H9 (cell line): ENCODE measurements at regions not wholly inside any gene's neighbourhood (a gene's known extent, or its start where the extent isn't known, plus 50 kb on each side); places are given as distances from the start of the nearest gene placed in this dataset.

Experiments used
- DNase-seq: peaks from one replicate; pipeline ENCODE4 v3.0.0-alpha.2; 2017
- H2AFZ ChIP-seq: one replicate; pipeline ENCODE4 v1.6.1; 2013; ENCODE audit warnings: mild to moderate bottlenecking, low read length, control low read depth, moderate library complexity
- H2AK5ac ChIP-seq: 2 replicates; pipeline ENCODE4 v1.6.1; 2013; ENCODE audit warnings: low read length, control low read depth, mixed read lengths; ENCODE audit not compliant: insufficient read length
- H2BK120ac ChIP-seq: one replicate; pipeline ENCODE4 v1.6.1; 2013; ENCODE audit warnings: low read depth, mild to moderate bottlenecking, low read length, control low read depth, inconsistent platforms; ENCODE audit not compliant: poor library complexity, severe bottlenecking
- H2BK12ac ChIP-seq: 2 replicates; pipeline ENCODE4 v1.6.1; 2013; ENCODE audit warnings: low read length, control low read depth, mixed read lengths, low read depth; ENCODE audit not compliant: insufficient read length
- H2BK15ac ChIP-seq: 2 replicates; pipeline ENCODE4 v1.6.1; 2013; ENCODE audit warnings: low read depth, low read length, control low read depth
- H2BK20ac ChIP-seq: one replicate; pipeline ENCODE4 v1.6.1; 2013; ENCODE audit warnings: low read depth, mild to moderate bottlenecking, low read length, control low read depth, inconsistent platforms; ENCODE audit not compliant: poor library complexity, severe bottlenecking
- H2BK5ac ChIP-seq: 2 replicates; pipeline ENCODE4 v1.6.1; 2013; ENCODE audit warnings: low read length, control low read depth, mixed read lengths; ENCODE audit not compliant: insufficient read length
- H3K14ac ChIP-seq: 2 replicates; pipeline ENCODE4 v1.6.1; 2013; ENCODE audit warnings: low read length, control low read depth; ENCODE audit not compliant: insufficient read depth
- H3K18ac ChIP-seq: 2 replicates; pipeline ENCODE4 v1.6.1; 2013; ENCODE audit warnings: low read depth, mild to moderate bottlenecking, mixed read lengths, low read length, control low read depth; ENCODE audit not compliant: insufficient read length
- H3K23ac ChIP-seq: 2 replicates; pipeline ENCODE4 v1.6.1; 2013; ENCODE audit warnings: low read length, control low read depth, mixed read lengths, low read depth; ENCODE audit not compliant: insufficient read length
- H3K23me2 ChIP-seq: 2 replicates; pipeline ENCODE4 v1.6.1; 2013; ENCODE audit warnings: low read depth, mild to moderate bottlenecking, mixed read lengths, low read length, control low read depth; ENCODE audit not compliant: insufficient read length, poor library complexity, severe bottlenecking
- H3K27ac ChIP-seq: 2 replicates; pipeline ENCODE4 v1.5.1; 2013; ENCODE audit warnings: low read length, control low read depth, mixed read lengths, low read depth; ENCODE audit not compliant: insufficient read length
- H3K27me3 ChIP-seq: 2 replicates; pipeline ENCODE4 v1.6.1; 2013; ENCODE audit warnings: low read length, control low read depth, inconsistent platforms; ENCODE audit not compliant: insufficient read depth
- H3K4ac ChIP-seq: 2 replicates; pipeline ENCODE4 v1.6.1; 2013; ENCODE audit warnings: low read depth, mild to moderate bottlenecking, control low read depth, inconsistent platforms, low read length, moderate library complexity
- H3K4me1 ChIP-seq: 2 replicates; pipeline ENCODE4 v1.6.1; 2013; ENCODE audit warnings: low read length, control low read depth, inconsistent platforms; ENCODE audit not compliant: insufficient read depth
- H3K4me2 ChIP-seq: 2 replicates; pipeline ENCODE4 v1.6.1; 2013; ENCODE audit warnings: low read length, control low read depth, mixed read lengths; ENCODE audit not compliant: insufficient read length, insufficient read depth
- H3K56ac ChIP-seq: 2 replicates; pipeline ENCODE4 v1.6.1; 2013; ENCODE audit warnings: low read depth, mild to moderate bottlenecking, mixed read lengths, low read length, control low read depth; ENCODE audit not compliant: insufficient read length
- H3K79me1 ChIP-seq: 2 replicates; pipeline ENCODE4 v1.6.1; 2013; ENCODE audit warnings: low read depth, mild to moderate bottlenecking, moderate library complexity, low read length, control low read depth, inconsistent platforms; ENCODE audit not compliant: insufficient read depth, poor library complexity, severe bottlenecking
- H3K79me2 ChIP-seq: 2 replicates; pipeline ENCODE4 v1.6.1; 2013; ENCODE audit warnings: low read length, control low read depth, inconsistent platforms; ENCODE audit not compliant: insufficient read depth
- H3K9ac ChIP-seq: 2 replicates; pipeline ENCODE4 v1.6.1; 2013; ENCODE audit warnings: low read length, control low read depth, mixed read lengths; ENCODE audit not compliant: insufficient read length; ENCODE audit errors: extremely low read depth
- H3K9me3 ChIP-seq: one replicate; pipeline ENCODE4 v1.6.1; 2013; ENCODE audit warnings: low read depth, low read length, inconsistent platforms; ENCODE audit not compliant: control insufficient read depth
- H3T11ph ChIP-seq: one replicate; pipeline ENCODE4 v1.6.1; 2013; ENCODE audit warnings: mild to moderate bottlenecking, low read length, control low read depth, inconsistent platforms
- H4K20me1 ChIP-seq: one replicate; pipeline ENCODE4 v1.6.1; 2013; ENCODE audit not compliant: control insufficient read depth, insufficient read length, insufficient read depth
- H4K5ac ChIP-seq: 2 replicates; pipeline ENCODE4 v1.6.1; 2013; ENCODE audit warnings: low read depth, mild to moderate bottlenecking, mixed read lengths, low read length, control low read depth; ENCODE audit not compliant: insufficient read length
- H4K8ac ChIP-seq: replicated peaks from 2 replicates; pipeline ENCODE4 v1.6.1; 2013; ENCODE audit warnings: low read length, control low read depth, mixed read lengths, low read depth; ENCODE audit not compliant: insufficient read length
- H4K91ac ChIP-seq: 2 replicates; pipeline ENCODE4 v1.6.1; 2013; ENCODE audit warnings: low read depth, mild to moderate bottlenecking, moderate library complexity, mixed read lengths, low read length, control low read depth; ENCODE audit not compliant: insufficient read length
- H3K27ac Mint-ChIP-seq, 3 experiments: 2 replicates in 2 of 3; 3 replicates in 1 of 3; pipeline ENCODE4 v1.8.0; 2020 to 2021; ENCODE audit warnings: mixed read lengths in 3 of 3, mild to moderate bottlenecking in 1 of 3, moderate library complexity in 1 of 3
- H3K27me3 Mint-ChIP-seq: 2 replicates; pipeline ENCODE4 v1.8.0; 2021; ENCODE audit warnings: low read depth, mild to moderate bottlenecking, moderate library complexity, mixed read lengths
- H3K36me3 Mint-ChIP-seq, 3 experiments: 2 replicates in 2 of 3; 3 replicates in 1 of 3; pipeline ENCODE4 v1.8.0; 2020 to 2021; ENCODE audit warnings: low read depth in 3 of 3, mixed read lengths in 3 of 3; ENCODE audit not compliant: insufficient read depth in 1 of 3
- H3K4me1 Mint-ChIP-seq, 2 experiments: 2 replicates each; pipeline ENCODE4 v1.8.0; 2020; ENCODE audit warnings: mixed read lengths in 2 of 2
- H3K4me3 Mint-ChIP-seq, 2 experiments: 2 replicates in 1 of 2; 3 replicates in 1 of 2; pipeline ENCODE4 v1.8.0; 2020 to 2021; ENCODE audit warnings: mild to moderate bottlenecking in 2 of 2, mixed read lengths in 2 of 2, moderate library complexity in 1 of 2
- H3K9me3 Mint-ChIP-seq, 2 experiments: 2 replicates in 1 of 2; 3 replicates in 1 of 2; pipeline ENCODE4 v1.8.0; 2020; ENCODE audit warnings: mild to moderate bottlenecking in 2 of 2, mixed read lengths in 2 of 2, moderate library complexity in 1 of 2
- WGBS: extraction: QIAGEN DNeasy Blood & Tissue Kit; methylation state at CpG from one replicate; pipeline ENCODE4 v1.1.7; 2013; ENCODE audit warnings: missing lambda C conversion rate, low lambda C conversion rate, mixed read lengths; ENCODE audit not compliant: insufficient read length; ENCODE audit errors: extremely low coverage; 5-methylcytosine and 5-hydroxymethylcytosine counted together
- TF ChIP-seq, protein P1 (sequence below): fragments of 200-600 bp; sonication (generic); conservative IDR thresholded peaks from 3 replicates; pipeline ENCODE4 v1.8.0; 2021; ENCODE audit warnings: antibody characterized with exemption, mild to moderate bottlenecking

DNA sequence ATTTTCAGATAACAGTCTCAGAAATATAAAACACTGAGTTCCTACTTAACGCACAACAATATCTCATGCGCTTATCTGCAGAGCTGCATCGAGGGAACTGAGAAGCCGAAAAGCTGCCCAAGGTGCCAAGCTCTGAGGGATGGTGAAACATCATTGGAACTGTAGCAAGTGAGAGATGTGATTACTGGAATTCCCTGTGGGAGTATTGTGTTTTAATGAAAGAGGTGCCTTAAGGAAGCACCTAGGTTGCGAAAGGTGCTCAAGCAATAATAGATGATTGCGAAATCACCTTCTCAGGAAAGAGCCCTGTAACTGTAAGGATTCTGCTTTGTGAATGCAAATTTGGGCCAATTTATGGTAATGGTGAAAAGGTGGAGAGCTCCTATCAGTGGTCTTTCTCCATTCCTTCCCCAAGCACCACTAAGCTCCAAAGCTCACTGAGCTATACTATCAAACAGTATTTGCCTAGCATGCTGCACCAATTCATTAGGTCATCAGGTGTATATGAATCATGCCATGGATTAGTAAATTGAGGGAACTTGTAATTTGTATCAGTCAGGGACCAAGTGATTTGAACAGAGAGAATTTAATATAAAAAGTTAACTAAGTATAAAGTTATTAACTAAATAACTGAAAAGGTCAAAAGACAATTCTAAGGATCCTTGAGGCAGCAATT, 59.0 kb upstream of the ATP8A1 start:
- whole genome bisulfite sequencing, result no CpG with 5 or more reads among the region's 6 CpGs
- Histone ChIP-seq H3K23ac (no peak overlapping the region), H3K23me2 (no peaks in the 10 kb centered on the region), H4K91ac (no peak overlapping the region), H3K14ac (no peak overlapping the region), H3K79me1 (no peaks in the 10 kb centered on the region), H3K27me3 (no peaks in the 10 kb centered on the region), H3K27ac (no peak overlapping the region), H3K9me3 (no peaks in the 10 kb centered on the region), H4K20me1 (no peaks in the 10 kb centered on the region), H3K56ac (no peak overlapping the region), H3T11ph (no peak overlapping the region), H3K9ac (no peak overlapping the region), H2BK5ac (no peak overlapping the region), H3K4ac (no peak overlapping the region), H2AFZ (no peak overlapping the region), H3K4me2 (no peak overlapping the region), H2BK20ac (no peak overlapping the region), H3K18ac (no peak overlapping the region), H3K79me2 (no peaks in the 10 kb centered on the region), H2AK5ac (no peak overlapping the region), H3K4me1 (no peaks in the 10 kb centered on the region; the same call in 1 of the 2 replicates), H4K5ac (no peak overlapping the region), H2BK120ac (no peak overlapping the region), H2BK15ac (no peak overlapping the region), H2BK12ac (no peak overlapping the region), H4K8ac (no peak overlapping the region)
- no peak overlapping the region for H3K4me3 Mint-ChIP-seq
- TF ChIP-seq, protein P1, sequence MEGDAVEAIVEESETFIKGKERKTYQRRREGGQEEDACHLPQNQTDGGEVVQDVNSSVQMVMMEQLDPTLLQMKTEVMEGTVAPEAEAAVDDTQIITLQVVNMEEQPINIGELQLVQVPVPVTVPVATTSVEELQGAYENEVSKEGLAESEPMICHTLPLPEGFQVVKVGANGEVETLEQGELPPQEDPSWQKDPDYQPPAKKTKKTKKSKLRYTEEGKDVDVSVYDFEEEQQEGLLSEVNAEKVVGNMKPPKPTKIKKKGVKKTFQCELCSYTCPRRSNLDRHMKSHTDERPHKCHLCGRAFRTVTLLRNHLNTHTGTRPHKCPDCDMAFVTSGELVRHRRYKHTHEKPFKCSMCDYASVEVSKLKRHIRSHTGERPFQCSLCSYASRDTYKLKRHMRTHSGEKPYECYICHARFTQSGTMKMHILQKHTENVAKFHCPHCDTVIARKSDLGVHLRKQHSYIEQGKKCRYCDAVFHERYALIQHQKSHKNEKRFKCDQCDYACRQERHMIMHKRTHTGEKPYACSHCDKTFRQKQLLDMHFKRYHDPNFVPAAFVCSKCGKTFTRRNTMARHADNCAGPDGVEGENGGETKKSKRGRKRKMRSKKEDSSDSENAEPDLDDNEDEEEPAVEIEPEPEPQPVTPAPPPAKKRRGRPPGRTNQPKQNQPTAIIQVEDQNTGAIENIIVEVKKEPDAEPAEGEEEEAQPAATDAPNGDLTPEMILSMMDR, result no peak
- H3K4me1 Mint-ChIP-seq, result peaks cover 0 to 8% of the 10 kb centered on the region in 2 experiments; a peak in 2 of 4 replicates
- H3K36me3 Mint-ChIP-seq, result no peaks in the 10 kb centered on the region; a peak in 1 of 7 replicates
- H3K9me3 Mint-ChIP-seq, result peaks cover 0 to 3% of the 10 kb centered on the region in 2 experiments; a peak in 2 of 5 replicates
- H3K27ac Mint-ChIP-seq, result no peak overlapping the region
- no peaks in the 10 kb centered on the region for H3K27me3 Mint-ChIP-seq
- no peak for DNase-seq
